ENCODE measurements at regions not wholly inside any gene's neighbourhood (a gene's known extent, or its start where the extent isn't known, plus 50 kb on each side); places are given as distances from the start of the nearest gene placed in this dataset.

- TF ChIP-seq CTCF (IDR thresholded peaks at IDR 0.05) (no peak), EZH2 (IDR thresholded peaks at IDR 0.05; ENCODE audit: borderline replicate concordance, insufficient read depth, low read depth, low read length, poor library complexity, severe bottlenecking) (no peak)
- no peak for ATAC-seq (ENCODE audit: low read depth)
- Mint-ChIP-seq H3K27ac (no peak overlapping the region), H3K4me1 (no peaks in the 10 kb centered on the region), H3K27me3 (peaks cover 11% of the 10 kb centered on the region), H3K4me3 (no peak overlapping the region), H3K9me3 (ENCODE audit: insufficient read depth) (no peaks in the 10 kb centered on the region)
- CTCF ChIA-PET, result no interaction called here
- no peak for DNase-seq
- no peak overlapping the region for H3K9ac ChIP-seq (ENCODE audit: low read length)
- no peaks in the 10 kb centered on the region for H4K20me1 ChIP-seq (ENCODE audit: control insufficient read depth, insufficient read depth, low read length, poor library complexity, severe bottlenecking)
- no peaks in the 10 kb centered on the region for H3K9me3 ChIP-seq (ENCODE audit: control extremely low read depth in 1 of 3, control insufficient read depth in 2 of 3, insufficient read depth in 1 of 3, low read length in 2 of 3)
- 78% methylated on average over 2 of the region's 4 CpGs for WGBS (ENCODE audit: insufficient coverage)
- H3K27ac ChIP-seq (ENCODE audit: low read length in 2 of 2), result no peak overlapping the region
- no peaks in the 10 kb centered on the region for H3K4me1 ChIP-seq (ENCODE audit: control insufficient read depth in 2 of 2, insufficient read depth in 2 of 2, low read length in 2 of 2)
- intact Hi-C loops (cut with micrococcal nuclease), result no loop called here
- H2AFZ ChIP-seq (ENCODE audit: insufficient read depth, low read depth, low read length, poor library complexity, severe bottlenecking), result no peak overlapping the region
- no peak overlapping the region for H3K4me3 ChIP-seq (ENCODE audit: control extremely low read depth in 1 of 5, extremely low read depth in 1 of 5, insufficient read depth in 1 of 5, low read depth in 2 of 5, low read length in 4 of 5)
- POLR2A ChIA-PET, result no interaction called here
- no peaks in the 10 kb centered on the region for H3K79me2 ChIP-seq (ENCODE audit: control insufficient read depth, insufficient read depth, low read length)
- H3K4me2 ChIP-seq (replicated peaks; ENCODE audit: low read depth, low read length, poor library complexity, severe bottlenecking), result no peak overlapping the region
- no peaks in the 10 kb centered on the region for H3K27me3 ChIP-seq (replicated peaks in 1 of 4; ENCODE audit: control extremely low read depth in 1 of 4, control insufficient read depth in 3 of 4, insufficient read depth in 4 of 4, low read length in 3 of 4)
- H3K36me3 ChIP-seq (replicated peaks in 1 of 2; ENCODE audit: control extremely low read depth in 1 of 2, control insufficient read depth in 1 of 2, extremely low read depth in 1 of 2, insufficient read depth in 2 of 2, low read length in 1 of 2), result no peaks in the 10 kb centered on the region
Observed at GRCh38 chr2:67339234-67339885, 57.8 kb upstream of the ETAA1 start.

- no peaks in the 10 kb centered on the region for H3K4me1 Mint-ChIP-seq
- Histone ChIP-seq H3K27me3 (replicated peaks in 1 of 4; ENCODE audit: control extremely low read depth in 1 of 4, control insufficient read depth in 3 of 4, insufficient read depth in 4 of 4, low read length in 3 of 4) (no peaks in the 10 kb centered on the region), H3K9ac (ENCODE audit: low read length) (no peak overlapping the region), H4K20me1 (ENCODE audit: control insufficient read depth, insufficient read depth, low read length, poor library complexity, severe bottlenecking) (no peaks in the 10 kb centered on the region), H3K4me3 (ENCODE audit: control extremely low read depth in 1 of 5, extremely low read depth in 1 of 5, insufficient read depth in 1 of 5, low read depth in 2 of 5, low read length in 4 of 5) (no peak overlapping the region), H3K4me2 (replicated peaks; ENCODE audit: low read depth, low read length, poor library complexity, severe bottlenecking) (no peak overlapping the region), H3K36me3 (replicated peaks in 1 of 2; ENCODE audit: control extremely low read depth in 1 of 2, control insufficient read depth in 1 of 2, extremely low read depth in 1 of 2, insufficient read depth in 2 of 2, low read length in 1 of 2) (no peaks in the 10 kb centered on the region), H3K27ac (ENCODE audit: low read length in 2 of 2) (no peak overlapping the region), H3K9me3 (ENCODE audit: control extremely low read depth in 1 of 3, control insufficient read depth in 2 of 3, insufficient read depth in 1 of 3, low read length in 2 of 3) (no peaks in the 10 kb centered on the region), H2AFZ (ENCODE audit: insufficient read depth, low read depth, low read length, poor library complexity, severe bottlenecking) (no peak overlapping the region), H3K79me2 (ENCODE audit: control insufficient read depth, insufficient read depth, low read length) (no peaks in the 10 kb centered on the region), H3K4me1 (ENCODE audit: control insufficient read depth in 2 of 2, insufficient read depth in 2 of 2, low read length in 2 of 2) (no peaks in the 10 kb centered on the region)
- H3K4me3 Mint-ChIP-seq, result no peak overlapping the region
- peaks cover 11% of the 10 kb centered on the region for H3K27me3 Mint-ChIP-seq
- intact Hi-C loops (cut with micrococcal nuclease), result no loop called here
- ChIA-PET POLR2A (no interaction called here), CTCF (no interaction called here)
- no peaks in the 10 kb centered on the region for H3K9me3 Mint-ChIP-seq (ENCODE audit: insufficient read depth)
- no peak for ATAC-seq (ENCODE audit: low read depth)
- DNase-seq, result no peak
- TF ChIP-seq EZH2 (IDR thresholded peaks at IDR 0.05; ENCODE audit: borderline replicate concordance, insufficient read depth, low read depth, low read length, poor library complexity, severe bottlenecking), result no peak
- no peak for TF ChIP-seq CTCF (IDR thresholded peaks at IDR 0.05)
- 73% methylated on average over 3 of the region's 7 CpGs for WGBS (ENCODE audit: insufficient coverage)
- no peak overlapping the region for H3K27ac Mint-ChIP-seq
Observed at GRCh38 chr2:67340133-67341011, 56.8 kb upstream of the ETAA1 start.
